Right lobe of liver (tissue), 4 donors: ENCODE measurements at regions not wholly inside any gene's neighbourhood (a gene's known extent, or its start where the extent isn't known, plus 50 kb on each side); places are given as distances from the start of the nearest gene placed in this dataset.

Experiments used
- POLR2A ChIP-seq: fragments of 450-650 bp; IDR thresholded peaks from one replicate; pipeline ENCODE4 v1.6.1; 2017; ENCODE audit warnings: antibody characterized with exemption, mild to moderate bottlenecking
- TF ChIP-seq, protein P1 (sequence below), 4 donors: fragments of 200-600 bp in 3 of 4; fragments of 450-650 bp in 1 of 4; IDR thresholded peaks; one replicate each; pipeline versions ENCODE4 v1.5.1 to v1.8.0; 2016 to 2022; ENCODE audit warnings: antibody characterized with exemption in 4 of 4, mild to moderate bottlenecking in 2 of 4
- donor health status: DM: no; HTN: no; CAD: no.
- donor health status: DM: no; HTN: no; CAD: no.
- donor health status: DM: no; HTN: yes; CAD: no.

- TF ChIP-seq, protein P1, sequence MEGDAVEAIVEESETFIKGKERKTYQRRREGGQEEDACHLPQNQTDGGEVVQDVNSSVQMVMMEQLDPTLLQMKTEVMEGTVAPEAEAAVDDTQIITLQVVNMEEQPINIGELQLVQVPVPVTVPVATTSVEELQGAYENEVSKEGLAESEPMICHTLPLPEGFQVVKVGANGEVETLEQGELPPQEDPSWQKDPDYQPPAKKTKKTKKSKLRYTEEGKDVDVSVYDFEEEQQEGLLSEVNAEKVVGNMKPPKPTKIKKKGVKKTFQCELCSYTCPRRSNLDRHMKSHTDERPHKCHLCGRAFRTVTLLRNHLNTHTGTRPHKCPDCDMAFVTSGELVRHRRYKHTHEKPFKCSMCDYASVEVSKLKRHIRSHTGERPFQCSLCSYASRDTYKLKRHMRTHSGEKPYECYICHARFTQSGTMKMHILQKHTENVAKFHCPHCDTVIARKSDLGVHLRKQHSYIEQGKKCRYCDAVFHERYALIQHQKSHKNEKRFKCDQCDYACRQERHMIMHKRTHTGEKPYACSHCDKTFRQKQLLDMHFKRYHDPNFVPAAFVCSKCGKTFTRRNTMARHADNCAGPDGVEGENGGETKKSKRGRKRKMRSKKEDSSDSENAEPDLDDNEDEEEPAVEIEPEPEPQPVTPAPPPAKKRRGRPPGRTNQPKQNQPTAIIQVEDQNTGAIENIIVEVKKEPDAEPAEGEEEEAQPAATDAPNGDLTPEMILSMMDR (IDR thresholded peaks at IDR 0.05) = no peak
- no peak for TF ChIP-seq POLR2A
These were observed 53.1 kb upstream of the OSBPL3 start for GRCh38 chr7:25032774-25033743.
